HCT116 (cell line): ENCODE measurements at regions not wholly inside any gene's neighbourhood (a gene's known extent, or its start where the extent isn't known, plus 50 kb on each side); places are given as distances from the start of the nearest gene placed in this dataset.

ENCODE experiments used
- ATAC-seq: fragments of 200-7000 bp; cut with Tn5 transposase; 2 replicates; pipeline ENCODE4 v1.9.1; 2020; ENCODE audit warnings: mild to moderate bottlenecking, moderate library complexity
- BruUV-seq: library from RNA; stranded (reverse); fragments of 400-500 nt; replicated peaks from 2 replicates; lab custom pipeline; 2021; lab: Mats Ljungman, UMichigan
- CTCF ChIA-PET: fragments of 300-600 bp; sonication (Branson Sonifier 250); formaldehyde crosslinking; loops from one replicate; lab custom pipeline; 2021; ENCODE audit warnings: antibody characterized with exemption; lab: Charles Lee
- POLR2A ChIA-PET: fragments of 300-600, 350-600 bp; sonication (Branson Sonifier 250); formaldehyde crosslinking; loops from one replicate; lab custom pipeline; 2021; ENCODE audit warnings: antibody characterized with exemption; lab: Charles Lee
- RAD21 ChIA-PET, 2 experiments: fragments of 300-600 bp; sonication (Branson Sonifier 250); formaldehyde crosslinking; loops; one replicate each; lab custom pipeline; 2023; ENCODE audit warnings: low total read pairs in 2 of 2; ENCODE audit not compliant: uncharacterized antibody in 2 of 2, unreplicated experiment in 2 of 2, low non-redundant PET in 1 of 2; lab: Charles Lee
- DNase-seq: peaks from one replicate; pipeline ENCODE4 v3.0.0-alpha.2; 2010; ENCODE audit warnings: low read depth, low spot score
- H2AFZ ChIP-seq: fragments of 200-600 bp; shearing (Covaris generic), sonication (generic); 2 replicates; pipeline ENCODE4 v1.6.1; 2017; ENCODE audit warnings: low read depth, mixed run types, mixed read lengths, antibody characterized with exemption, low read length; ENCODE audit not compliant: poor library complexity, severe bottlenecking
- H3K27ac ChIP-seq: 2 replicates; pipeline ENCODE4 v1.5.1; 2012; ENCODE audit warnings: low read depth, low read length
- H3K27me3 ChIP-seq: fragments of 200-600 bp; sonication (generic); 2 replicates; pipeline ENCODE4 v1.6.1; 2016; ENCODE audit warnings: mixed run types, low read length, mixed read lengths; ENCODE audit not compliant: insufficient read depth
- H3K36me3 ChIP-seq, 2 experiments: fragments of 200-500 bp in 1 of 2; fragments of 200-600 bp in 1 of 2; sonication (Bioruptor generic) in 1 of 2; sonication (generic) in 1 of 2; 2 replicates each; pipeline versions ENCODE4 v1.5.1 to v1.6.1; 2014 to 2016; ENCODE audit warnings: low read length in 2 of 2, inconsistent platforms in 1 of 2, mixed read lengths in 1 of 2, mixed run types in 1 of 2; ENCODE audit not compliant: insufficient read depth in 2 of 2, control insufficient read depth in 1 of 2
- H3K4me1 ChIP-seq, 2 experiments: fragments of 200-600 bp in 1 of 2; sonication (generic) in 1 of 2; 2 replicates each; pipeline versions ENCODE4 v1.5.1 to v1.6.1; 2012 to 2017; ENCODE audit warnings: low read length in 2 of 2, inconsistent platforms in 1 of 2, mild to moderate bottlenecking in 1 of 2, mixed read lengths in 1 of 2, mixed run types in 1 of 2, moderate library complexity in 1 of 2; ENCODE audit not compliant: insufficient read depth in 2 of 2, control insufficient read depth in 1 of 2
- H3K4me2 ChIP-seq: fragments of 200-600 bp; sonication (generic); 2 replicates; pipeline ENCODE4 v1.6.1; 2017; ENCODE audit warnings: mixed run types, low read length, mixed read lengths
- H3K4me3 ChIP-seq, 2 experiments: fragments of 200-600 bp in 1 of 2; sonication (generic) in 1 of 2; replicated peaks in 1 of 2; 2 replicates each; pipeline ENCODE4 v1.5.1; 2011 to 2016; ENCODE audit warnings: low read length in 2 of 2, control low read depth in 1 of 2, low read depth in 1 of 2, mild to moderate bottlenecking in 1 of 2, mixed read lengths in 1 of 2, mixed run types in 1 of 2
- H3K79me2 ChIP-seq: fragments of 200-600 bp; sonication (generic); 2 replicates; pipeline ENCODE4 v1.6.1; 2017; ENCODE audit warnings: mild to moderate bottlenecking, mixed run types, low read length, moderate library complexity, mixed read lengths; ENCODE audit not compliant: insufficient read depth
- H3K9ac ChIP-seq: fragments of 200-600 bp; sonication (generic); 2 replicates; pipeline ENCODE4 v1.6.1; 2016; ENCODE audit warnings: low read length, mixed read lengths
- H3K9me2 ChIP-seq: fragments of 200-600 bp; sonication (generic), shearing (Covaris generic); 2 replicates; pipeline ENCODE4 v1.6.1; 2017; ENCODE audit warnings: mixed run types, mild to moderate bottlenecking, moderate library complexity; ENCODE audit not compliant: insufficient read depth
- H3K9me3 ChIP-seq, 2 experiments: fragments of 200-500 bp in 1 of 2; fragments of 200-600 bp in 1 of 2; sonication (Bioruptor generic) in 1 of 2; sonication (generic) in 1 of 2; 2 replicates each; pipeline ENCODE4 v1.6.1; 2014 to 2017; ENCODE audit warnings: low read length in 2 of 2, mixed read lengths in 2 of 2, inconsistent platforms in 1 of 2, low read depth in 1 of 2, mild to moderate bottlenecking in 1 of 2, mixed run types in 1 of 2, moderate library complexity in 1 of 2; ENCODE audit not compliant: control insufficient read depth in 1 of 2, insufficient read depth in 1 of 2
- H4K20me1 ChIP-seq: fragments of 200-600 bp; sonication (generic), shearing (Covaris generic); 2 replicates; pipeline ENCODE4 v1.6.1; 2017; ENCODE audit warnings: mixed run types, mild to moderate bottlenecking, moderate library complexity; ENCODE audit not compliant: insufficient read depth
- CBX3 ChIP-seq: IDR thresholded peaks from 2 replicates; pipeline ENCODE4 v1.6.1; 2012; ENCODE audit warnings: low read depth
- CEBPB ChIP-seq: IDR thresholded peaks from 2 replicates; pipeline ENCODE4 v1.6.1; 2012; ENCODE audit warnings: low read depth
- EGR1 ChIP-seq: IDR thresholded peaks from 2 replicates; pipeline ENCODE4 v1.6.1; 2012; ENCODE audit warnings: low read depth
- ELF1 ChIP-seq: IDR thresholded peaks from 2 replicates; pipeline ENCODE4 v1.6.1; 2012; ENCODE audit warnings: low read depth, borderline replicate concordance
- EZH2 ChIP-seq: fragments of 200-600 bp; sonication (generic); IDR thresholded peaks from 2 replicates; pipeline ENCODE4 v1.6.1; 2017; ENCODE audit warnings: antibody characterized with exemption, mixed run types
- RAD21 ChIP-seq: IDR thresholded peaks from 2 replicates; pipeline ENCODE4 v1.6.1; 2012; ENCODE audit warnings: low read depth, mild to moderate bottlenecking
- REST ChIP-seq: IDR thresholded peaks from 2 replicates; pipeline ENCODE4 v1.6.1; 2012; ENCODE audit warnings: low read depth
- SIN3A ChIP-seq: IDR thresholded peaks from 2 replicates; pipeline ENCODE4 v1.6.1; 2012; ENCODE audit warnings: low read depth
- SP1 ChIP-seq: IDR thresholded peaks from 2 replicates; pipeline ENCODE4 v1.6.1; 2012; ENCODE audit warnings: low read depth
- SRF ChIP-seq: IDR thresholded peaks from 2 replicates; pipeline ENCODE4 v1.6.1; 2012; ENCODE audit warnings: low read depth
- TCF7L2 ChIP-seq: IDR thresholded peaks from 2 replicates; pipeline ENCODE4 v1.7.0; 2011; ENCODE audit warnings: borderline replicate concordance, inconsistent platforms; ENCODE audit not compliant: insufficient read depth, insufficient read length; ENCODE audit errors: extremely low read depth
- YY1 ChIP-seq: IDR thresholded peaks from 2 replicates; pipeline ENCODE4 v1.6.1; 2011; ENCODE audit warnings: low read length, low read depth, moderate library complexity, mild to moderate bottlenecking; ENCODE audit not compliant: insufficient replicate concordance; ENCODE audit errors: extremely low read depth
- ZBTB33 ChIP-seq: IDR thresholded peaks from 2 replicates; pipeline ENCODE4 v1.6.1; 2011; ENCODE audit warnings: mild to moderate bottlenecking, low read length, moderate library complexity; ENCODE audit not compliant: insufficient replicate concordance; ENCODE audit errors: extremely low read depth
- ZFX ChIP-seq: fragments of 450-650 bp; IDR thresholded peaks from 2 replicates; pipeline ENCODE4 v1.6.1; 2017
- ZNF274 ChIP-seq: fragments of 200-500 bp; sonication (Bioruptor generic); IDR thresholded peaks from 2 replicates; pipeline ENCODE4 v1.6.1; 2014; ENCODE audit warnings: mild to moderate bottlenecking, low read depth, low read length, inconsistent platforms
- intact Hi-C: fragments of 100-400 bp; cut with micrococcal nuclease; formaldehyde crosslinking; loops from 2 replicates; pipeline ENCODE4 v1.10.0; 2022

- no peak overlapping the region for H3K4me3 ChIP-seq
- H3K9me3 ChIP-seq = no peaks in the 10 kb centered on the region
- H3K4me2 ChIP-seq = no peak overlapping the region
- H3K79me2 ChIP-seq = no peaks in the 10 kb centered on the region
- RAD21 ChIA-PET = no interaction called here
- no peaks in the 10 kb centered on the region for H3K36me3 ChIP-seq
- H4K20me1 ChIP-seq = no peaks in the 10 kb centered on the region
- no peak overlapping the region for H3K9ac ChIP-seq
- H3K27ac ChIP-seq = no peak overlapping the region
- CTCF ChIA-PET = no interaction called here
- no peak for ATAC-seq
- TF ChIP-seq ZFX (no peak), TCF7L2 (no peak), CBX3 (no peak)
- no peak overlapping the region for H2AFZ ChIP-seq
- intact Hi-C loops = no loop called here
- peaks cover 37% of the 10 kb centered on the region for H3K27me3 ChIP-seq
- no peaks in the 10 kb centered on the region for H3K4me1 ChIP-seq
- no TSS peak for BruUV-seq
- H3K9me2 ChIP-seq = no peaks in the 10 kb centered on the region
- DNase-seq = no peak
- POLR2A ChIA-PET = no interaction called here
These were observed 150.3 kb upstream of the TNP1 start for GRCh38 chr2:217010173-217010572.

GRCh38 chr2:217008794-217009193, 148.9 kb upstream of the TNP1 start:
- DNase-seq = no peak
- no peak for ATAC-seq
- Histone ChIP-seq H3K4me3 (no peak overlapping the region), H4K20me1 (no peaks in the 10 kb centered on the region), H3K4me1 (no peaks in the 10 kb centered on the region), H3K9me2 (no peaks in the 10 kb centered on the region), H3K27ac (no peak overlapping the region), H3K4me2 (no peak overlapping the region), H3K27me3 (peaks cover 31% of the 10 kb centered on the region), H3K79me2 (no peaks in the 10 kb centered on the region), H3K9ac (no peak overlapping the region), H3K9me3 (no peaks in the 10 kb centered on the region), H3K36me3 (no peaks in the 10 kb centered on the region), H2AFZ (no peak overlapping the region)
- TF ChIP-seq YY1 = no peak
- no peak for TF ChIP-seq SP1
- no peak for TF ChIP-seq ELF1
- no peak for TF ChIP-seq EZH2
- no peak for TF ChIP-seq SRF
- TF ChIP-seq ZBTB33 = no peak
- TF ChIP-seq CEBPB = no peak
- no peak for TF ChIP-seq EGR1
- no peak for TF ChIP-seq RAD21
- TF ChIP-seq SIN3A = no peak
- TF ChIP-seq REST = no peak
- no peak for TF ChIP-seq ZNF274
- TF ChIP-seq TCF7L2 = no peak
- no TSS peak for BruUV-seq
- ChIA-PET RAD21 (no interaction called here), CTCF (no interaction called here), POLR2A (no interaction called here)
- intact Hi-C loops = no loop called here
